Dedifferentiated amniotic fluid mesenchymal stem cell (primary cell): ENCODE measurements at regions not wholly inside any gene's neighbourhood (a gene's known extent, or its start where the extent isn't known, plus 50 kb on each side); places are given as distances from the start of the nearest gene placed in this dataset.

Experiments
- DNase-seq: peaks from one replicate; pipeline ENCODE4 v3.0.0-alpha.2; 2016; ENCODE audit errors: extremely low spot score

DNA sequence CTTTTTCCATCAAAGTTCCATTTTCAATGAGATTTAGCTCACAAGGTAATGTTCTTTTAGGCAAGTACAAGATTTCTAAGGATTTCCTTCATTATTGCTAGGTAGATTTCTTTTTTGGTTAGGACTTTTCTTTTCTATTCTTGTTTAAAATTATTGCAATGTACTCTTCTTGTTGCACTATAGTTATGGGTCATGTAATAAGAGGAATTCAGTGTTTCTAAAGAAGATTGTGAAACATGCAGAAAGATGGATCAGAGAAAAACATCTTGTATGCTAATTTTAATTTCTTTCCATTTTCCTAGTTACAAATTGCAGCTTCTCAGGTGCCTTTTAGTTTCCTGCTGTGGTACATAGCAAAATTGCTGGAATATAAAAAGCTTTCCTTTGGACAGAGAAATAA lies 56.1 kb downstream of the BTG1 start:
- peak; percentile 50 for DNase-seq

- DNase-seq, result no peak
Observed at GRCh38 chr12:92088805-92089204, 56.8 kb downstream of the BTG1 start.

- no peak for DNase-seq
Observed at GRCh38 chr12:92085736-92086040, 60.0 kb downstream of the BTG1 start.

GRCh38 chr12:92085040-92085735 lies 60.5 kb downstream of the BTG1 start:
- no peak for DNase-seq

DNA sequence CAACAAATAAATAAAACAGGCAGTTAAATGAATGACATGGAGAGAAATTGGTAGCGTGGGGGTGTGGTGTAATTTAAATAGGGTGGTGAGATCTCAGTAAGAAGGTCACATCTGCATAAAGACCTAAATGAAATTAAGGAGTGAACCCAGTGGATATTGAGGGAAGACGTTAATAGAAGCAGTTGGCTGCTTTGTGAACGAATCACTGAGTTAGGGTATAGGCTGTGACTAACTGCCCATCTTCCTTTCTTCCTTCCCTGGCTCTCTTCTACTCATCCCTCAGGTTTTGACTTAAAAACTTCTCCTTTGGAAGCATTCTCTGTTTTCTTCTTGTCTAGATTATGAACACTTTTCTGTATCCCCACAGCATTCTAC lies 64.7 kb downstream of the BTG1 start:
- DNase-seq, result no peak

DNA sequence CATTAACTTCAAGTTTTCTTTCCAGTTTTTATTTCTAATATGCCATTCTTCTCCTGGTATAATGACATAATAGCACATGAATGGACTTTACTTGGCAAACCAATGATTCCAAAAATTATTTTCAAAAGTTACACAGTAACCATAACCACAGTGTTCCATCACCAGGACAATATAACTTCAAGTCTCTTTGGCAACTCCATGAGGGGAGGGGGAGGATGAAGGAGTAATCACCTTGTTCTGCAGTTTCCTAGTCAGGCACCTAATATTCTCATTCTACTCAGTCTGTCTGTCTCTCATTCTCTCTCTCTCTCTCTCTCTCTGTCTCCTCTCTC lies 66.6 kb downstream of the BTG1 start:
- no peak for DNase-seq

- DNase-seq, result peak; percentile 95
Observed at GRCh38 chr12:92078167-92079053, 67.2 kb downstream of the BTG1 start.

DNA sequence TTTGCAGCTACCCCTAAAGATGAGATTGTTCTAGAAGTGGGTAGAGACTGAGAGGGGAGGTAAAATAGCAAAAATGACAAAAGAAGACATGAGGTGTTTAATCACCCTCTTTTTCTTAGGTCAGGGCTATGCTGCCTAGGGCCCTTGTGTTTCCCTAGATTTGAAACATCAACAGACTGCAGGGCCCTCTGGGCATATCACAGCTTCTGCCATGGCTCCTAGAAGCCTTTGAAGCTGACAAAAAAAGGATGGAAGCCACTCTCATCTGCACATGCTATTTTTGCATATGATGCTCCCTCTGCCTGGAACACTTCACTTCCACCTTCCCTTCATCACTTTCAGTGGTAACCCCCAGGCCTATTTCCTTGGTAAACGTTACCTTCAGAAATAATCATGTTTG lies 68.1 kb downstream of the BTG1 start:
- DNase-seq, result no peak

DNA sequence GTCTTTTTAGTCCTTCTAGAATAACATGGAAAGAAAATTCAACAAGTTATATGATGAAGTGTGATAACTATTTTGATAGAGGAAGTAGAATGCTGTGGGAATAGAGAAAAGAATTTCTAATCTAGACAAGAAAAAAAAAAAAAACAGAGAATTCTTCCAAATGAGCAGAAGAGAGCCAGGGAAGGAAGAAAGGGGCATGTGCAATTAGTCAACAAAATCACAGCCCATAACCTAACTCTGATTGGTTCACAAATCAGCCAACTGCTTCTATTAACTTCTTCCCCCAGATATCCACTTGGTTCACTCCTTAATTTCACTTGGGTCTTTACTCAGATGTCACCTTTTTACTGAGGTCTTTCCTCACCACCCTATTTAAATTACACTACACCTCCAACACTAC lies 69.5 kb downstream of the BTG1 start:
- no peak for DNase-seq

- peak; percentile 66 for DNase-seq
Observed at GRCh38 chr12:92075425-92075914, 70.2 kb downstream of the BTG1 start.

DNA sequence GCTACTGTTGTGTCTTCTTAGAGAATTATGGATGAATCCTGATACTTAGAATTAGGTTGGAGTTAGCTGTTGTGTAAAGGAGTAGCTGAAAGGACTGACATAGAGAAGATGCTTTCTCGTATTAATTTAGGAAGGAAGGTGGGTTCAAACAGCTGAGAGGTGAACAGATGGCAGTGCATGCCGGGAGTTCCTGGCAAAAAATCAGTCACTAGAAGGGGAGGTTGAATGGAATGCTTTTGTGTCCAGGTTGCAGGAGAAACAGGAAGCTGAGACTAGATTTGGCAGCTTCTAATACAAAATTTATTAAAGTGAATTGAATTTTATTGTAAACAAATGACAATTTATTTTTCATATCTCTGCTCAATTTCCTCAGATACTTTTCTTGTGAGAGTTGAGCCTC lies 70.8 kb downstream of the BTG1 start:
- no peak for DNase-seq

DNA sequence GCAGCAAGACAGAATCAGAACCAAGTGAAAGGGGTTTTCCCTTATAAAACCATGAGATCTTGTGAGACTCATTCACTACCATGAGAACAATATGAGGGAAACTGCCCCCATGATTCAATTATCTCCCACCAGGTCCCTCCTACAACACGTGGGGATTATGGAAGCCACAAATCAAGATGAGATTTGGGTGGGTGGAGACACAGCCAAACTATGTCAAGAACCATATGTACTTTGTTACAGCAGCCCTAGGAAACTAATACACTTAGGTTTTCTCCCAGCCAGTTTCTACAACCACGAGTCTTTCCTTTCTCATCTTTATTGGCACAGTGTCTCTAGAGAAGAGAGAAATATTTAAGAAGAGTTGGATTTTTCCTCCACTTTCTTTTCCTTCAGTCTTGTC lies 72.6 kb downstream of the BTG1 start:
- DNase-seq, result no peak

- no peak for DNase-seq
Observed at GRCh38 chr12:92072112-92072511, 73.5 kb downstream of the BTG1 start.

- DNase-seq, result no peak
Observed at GRCh38 chr12:92070864-92071445, 74.7 kb downstream of the BTG1 start.

DNA sequence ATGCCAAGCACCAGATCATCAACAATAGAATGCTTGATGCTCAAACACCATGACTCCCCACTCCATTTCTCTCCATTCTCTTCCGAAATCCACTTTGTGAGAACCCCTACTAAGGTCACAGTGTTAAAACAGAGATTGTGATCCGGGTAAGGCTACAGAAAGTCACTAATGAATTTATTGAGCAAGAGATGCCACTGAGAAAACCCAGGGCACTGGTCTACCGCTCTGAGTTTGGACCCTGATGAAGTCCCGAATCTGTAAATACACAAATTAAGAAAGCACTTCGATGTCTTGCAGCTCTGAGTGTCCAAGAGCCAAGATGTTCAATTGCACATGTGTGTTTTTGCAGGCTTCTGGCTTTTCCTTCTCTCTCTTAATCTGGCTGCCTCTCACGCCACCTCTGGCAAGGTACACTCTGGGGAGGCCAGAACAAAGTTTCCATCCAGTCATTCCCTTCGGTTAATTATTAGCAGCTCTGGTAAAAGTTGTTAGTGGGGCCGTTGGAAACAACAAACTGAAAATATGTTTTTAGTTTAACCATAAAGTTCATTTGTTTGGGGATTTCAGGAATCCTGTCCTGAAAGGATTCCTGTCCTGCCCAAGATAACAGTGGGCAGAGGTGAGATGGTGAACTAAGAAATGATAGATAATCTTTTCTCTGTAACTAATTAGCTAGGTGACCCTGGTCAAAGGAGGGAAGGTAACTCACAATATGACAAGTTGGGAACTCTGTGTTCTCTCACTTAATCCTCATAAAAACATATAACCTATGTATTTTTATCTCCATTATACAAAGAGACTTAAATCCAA lies 75.4 kb downstream of the BTG1 start:
- no peak for DNase-seq

DNA sequence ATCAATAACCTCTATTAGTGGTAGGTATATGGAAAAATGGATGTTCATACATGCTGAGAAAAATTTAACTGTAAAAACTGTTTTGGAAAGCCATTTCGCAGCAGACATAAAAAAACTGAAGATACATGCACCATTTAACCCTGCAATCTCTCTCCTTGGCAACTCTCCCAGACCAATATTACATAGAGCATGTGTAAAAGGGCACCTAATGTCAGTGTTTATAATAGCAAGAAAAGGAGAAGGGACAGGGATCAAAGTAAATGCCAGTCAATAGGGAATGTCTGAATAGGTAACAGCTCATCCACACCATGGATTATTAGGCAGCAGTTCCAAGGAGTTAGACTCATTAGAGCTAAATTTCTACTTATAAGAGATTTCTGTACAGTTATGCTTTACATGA lies 77.2 kb downstream of the BTG1 start:
- DNase-seq, result no peak

- no peak for DNase-seq
Observed at GRCh38 chr12:92065639-92066038, 80.0 kb downstream of the BTG1 start.

DNA sequence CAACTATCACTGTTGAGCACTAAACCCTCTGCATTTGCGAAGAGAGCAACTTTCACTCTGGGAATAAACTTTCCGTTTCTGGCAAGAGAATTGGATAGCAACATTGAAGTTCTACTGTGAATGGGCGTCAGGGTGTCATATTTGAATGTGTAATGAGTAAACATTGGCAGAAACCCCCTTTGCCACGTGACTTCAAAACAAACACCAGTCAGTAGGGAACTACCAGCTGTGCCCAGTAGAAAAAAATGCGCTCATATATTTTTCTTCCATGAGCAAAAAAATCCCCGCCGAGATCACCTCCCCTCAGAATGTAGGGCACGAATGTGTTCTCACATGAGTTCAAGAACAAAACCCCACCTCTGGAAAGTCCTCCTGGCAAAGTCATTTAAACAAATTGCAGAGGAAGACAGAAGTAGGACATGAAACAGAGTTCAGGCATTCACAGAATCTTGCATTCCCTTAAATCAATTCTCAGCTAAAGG lies 80.6 kb downstream of the BTG1 start:
- DNase-seq, result no peak

DNA sequence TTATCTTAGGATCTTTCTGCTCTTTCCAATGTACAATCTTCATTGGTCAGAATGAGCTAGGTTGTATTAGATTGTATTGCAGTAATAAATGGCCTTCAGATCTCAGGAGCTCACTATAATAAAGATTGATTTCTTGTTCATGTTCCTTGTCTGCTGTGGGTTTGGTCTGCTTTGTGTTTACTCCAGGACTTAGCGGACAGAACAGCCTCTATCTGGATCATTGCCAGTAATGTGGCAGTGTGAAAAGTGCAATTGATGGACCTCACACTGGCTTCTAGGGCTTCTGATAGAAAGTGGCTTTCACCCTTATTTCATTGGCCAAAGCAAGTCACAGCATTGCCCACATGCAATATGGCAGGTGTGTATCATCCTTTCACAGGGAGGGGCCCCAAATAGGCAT lies 81.2 kb downstream of the BTG1 start:
- DNase-seq, result no peak

DNA sequence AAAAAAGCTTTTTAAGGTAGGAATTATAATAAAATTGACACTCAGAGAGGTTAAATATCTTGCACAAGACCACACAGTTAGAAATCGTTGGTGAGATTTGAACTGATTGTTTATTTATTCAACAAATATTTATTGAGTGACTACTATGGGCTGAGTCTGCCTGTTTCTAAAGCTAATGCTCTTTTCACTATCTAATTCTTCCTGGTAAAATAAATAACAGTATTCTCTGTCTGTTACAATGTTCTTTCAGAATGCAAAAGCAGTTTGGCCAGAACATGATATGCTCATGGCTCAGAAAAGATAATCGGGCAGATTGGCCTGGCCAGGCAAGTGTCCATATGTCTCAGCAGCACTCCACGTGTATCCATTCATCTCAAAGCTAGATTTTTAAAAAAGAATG lies 82.0 kb downstream of the BTG1 start:
- no peak for DNase-seq

GRCh38 chr12:92062539-92063493 lies 82.8 kb downstream of the BTG1 start:
- DNase-seq, result no peak
